ENCODE measurements at regions not wholly inside any gene's neighbourhood (a gene's known extent, or its start where the extent isn't known, plus 50 kb on each side); places are given as distances from the start of the nearest gene placed in this dataset.

GRCh38 chr1:218882454-218882853, 291.2 kb upstream of the LYPLAL1 start (continued):
- TF ChIP-seq CHD7 (IDR thresholded peaks at IDR 0.05; ENCODE audit: insufficient replicate concordance, low read length) (no peak), KDM1A (IDR thresholded peaks at IDR 0.05; ENCODE audit: borderline replicate concordance, low read length) (no peak), E2F6 (IDR thresholded peaks at IDR 0.05) (no peak), GABPA (IDR thresholded peaks at IDR 0.05; ENCODE audit: borderline replicate concordance, insufficient read depth, low read length) (no peak), HDAC2 (IDR thresholded peaks at IDR 0.05; ENCODE audit: borderline replicate concordance in 1 of 2, low read depth in 2 of 2, low read length in 2 of 2) (no peak), CBX8 (IDR thresholded peaks at IDR 0.05; ENCODE audit: borderline replicate concordance, low read depth, low read length) (no peak), PHF8 (conservative IDR thresholded peaks at IDR 0.05; ENCODE audit: low read depth, low read length) (no peak), ATF3 (IDR thresholded peaks at IDR 0.05; ENCODE audit: insufficient read depth, low read depth, low read length) (no peak), SP4 (IDR thresholded peaks at IDR 0.05; ENCODE audit: low read length) (no peak), MAFK (IDR thresholded peaks at IDR 0.05; ENCODE audit: low read depth, low read length) (no peak)
